Fibroblast of skin of right quadriceps (primary cell): ENCODE measurements at regions not wholly inside any gene's neighbourhood (a gene's known extent, or its start where the extent isn't known, plus 50 kb on each side); places are given as distances from the start of the nearest gene placed in this dataset.
"Not testable (repeated sequence)": the region's sequence is repeated elsewhere in the genome, so short reads cannot be mapped to it uniquely, and the experiment has no call there.

Experiments
- DNase-seq: peaks from one replicate; pipeline ENCODE4 v3.0.0-alpha.2; 2013

GRCh38 chr4:138113819-138114400 lies 128.2 kb downstream of the SLC7A11 start:
- peak; percentile 46 for DNase-seq

GRCh38 chr4:138112890-138113289 lies 129.3 kb downstream of the SLC7A11 start:
- DNase-seq, result not testable (repeated sequence)

GRCh38 chr4:138112389-138112788 lies 129.8 kb downstream of the SLC7A11 start:
- DNase-seq, result no peak

- peak; percentile 21 for DNase-seq
Observed at GRCh38 chr4:138111462-138112000, 130.6 kb downstream of the SLC7A11 start.

- no peak for DNase-seq
Observed at GRCh38 chr4:138110815-138111214, 131.3 kb downstream of the SLC7A11 start.

GRCh38 chr4:138107023-138107422 lies 135.1 kb downstream of the SLC7A11 start:
- no peak for DNase-seq

GRCh38 chr4:138105331-138105730 lies 136.8 kb downstream of the SLC7A11 start:
- no peak for DNase-seq

GRCh38 chr4:138104284-138104680 lies 137.9 kb downstream of the SLC7A11 start:
- no peak for DNase-seq

GRCh38 chr4:138103597-138104283 lies 138.4 kb downstream of the SLC7A11 start:
- no peak for DNase-seq

GRCh38 chr4:138099385-138099784 lies 142.8 kb downstream of the SLC7A11 start:
- DNase-seq, result no peak

- DNase-seq, result no peak
Observed at GRCh38 chr4:138097912-138098600, 144.1 kb downstream of the SLC7A11 start.

- DNase-seq, result no peak
Observed at GRCh38 chr4:138096384-138097062, 145.6 kb downstream of the SLC7A11 start.

GRCh38 chr4:138095378-138095777 lies 146.8 kb downstream of the SLC7A11 start:
- DNase-seq, result no peak

- DNase-seq, result no peak
Observed at GRCh38 chr4:138092060-138092459, 150.1 kb downstream of the SLC7A11 start.

GRCh38 chr4:138090918-138091676 lies 151.1 kb downstream of the SLC7A11 start:
- DNase-seq, result no peak

- DNase-seq, result peak; percentile 82
Observed at GRCh38 chr4:138090150-138090917, 151.8 kb downstream of the SLC7A11 start.

- DNase-seq, result no peak
Observed at GRCh38 chr4:138088449-138089208, 153.5 kb downstream of the SLC7A11 start.

GRCh38 chr4:138087066-138087719 lies 155.0 kb downstream of the SLC7A11 start:
- DNase-seq, result no peak

GRCh38 chr4:138086611-138087041 lies 155.5 kb downstream of the SLC7A11 start:
- DNase-seq, result peak; percentile 66

GRCh38 chr4:138085736-138086305 lies 156.3 kb downstream of the SLC7A11 start:
- DNase-seq, result no peak
